Stimulated activated CD8-positive, alpha-beta memory T cell treated with anti-CD3 and anti-CD28 coated beads, Interleukin-12 subunit alpha, Interleukin-12 subunit beta, amount 100 ng/mL, for 24 hours (primary cell): ENCODE measurements at regions not wholly inside any gene's neighbourhood (a gene's known extent, or its start where the extent isn't known, plus 50 kb on each side); places are given as distances from the start of the nearest gene placed in this dataset.
"Not testable (repeated sequence)": the region's sequence is repeated elsewhere in the genome, so short reads cannot be mapped to it uniquely, and the experiment has no call there.

Experiments
- DNase-seq: peaks from one replicate; pipeline ENCODE4 v3.0.0-alpha.2; 2020; ENCODE audit errors: extremely low read depth

DNA sequence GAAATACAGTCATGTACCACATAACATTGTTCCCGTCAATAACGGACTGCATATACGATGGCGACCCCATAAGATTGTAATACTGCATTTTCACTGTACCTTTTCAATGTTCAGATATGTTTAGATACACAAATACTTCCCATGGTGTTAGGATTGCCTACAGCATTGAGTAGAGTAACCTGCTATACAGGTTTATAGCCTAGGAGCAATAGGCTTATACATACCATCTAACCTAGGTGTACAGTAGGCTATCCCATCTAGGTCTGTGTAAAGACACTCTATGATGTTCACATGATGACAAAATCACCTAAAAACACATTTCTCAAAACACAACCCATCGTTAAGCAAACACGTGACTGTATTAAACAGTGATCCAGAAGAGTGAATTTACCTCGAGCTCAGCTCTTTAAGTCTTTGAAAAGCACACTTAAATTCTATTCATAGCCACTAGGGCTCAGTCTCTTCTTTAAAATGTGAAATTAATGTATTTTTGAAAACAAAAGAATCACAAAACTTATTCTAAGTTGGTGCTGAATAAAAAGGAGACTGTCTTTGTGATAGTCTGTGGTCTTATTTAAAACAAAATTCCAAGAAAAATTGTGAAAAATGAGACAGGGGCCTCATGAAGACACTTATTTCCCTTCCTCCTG lies 239.1 kb upstream of the ARID2 start:
- DNase-seq, result no peak

DNA sequence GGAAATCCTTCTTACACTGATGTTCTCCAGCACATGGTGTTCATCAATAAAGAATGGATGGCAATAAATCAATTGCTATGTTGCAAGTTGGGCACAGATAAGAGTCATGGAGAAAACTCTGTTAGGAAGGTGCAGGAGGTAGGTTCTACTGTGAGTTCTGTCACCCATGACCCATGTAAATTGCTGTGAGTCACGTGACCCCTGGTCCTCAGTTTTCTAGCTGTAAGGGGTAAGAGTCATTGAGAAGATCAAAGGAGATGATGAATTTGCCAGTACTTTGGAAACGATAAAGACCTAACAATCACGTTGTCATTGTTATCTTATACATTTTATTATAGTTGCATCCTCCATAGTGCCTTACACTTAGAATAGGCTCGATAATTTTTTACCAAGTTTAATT lies 235.2 kb upstream of the ARID2 start:
- DNase-seq, result no peak

GRCh38 chr12:45498645-45499044 lies 230.9 kb upstream of the ARID2 start:
- no peak for DNase-seq

DNA sequence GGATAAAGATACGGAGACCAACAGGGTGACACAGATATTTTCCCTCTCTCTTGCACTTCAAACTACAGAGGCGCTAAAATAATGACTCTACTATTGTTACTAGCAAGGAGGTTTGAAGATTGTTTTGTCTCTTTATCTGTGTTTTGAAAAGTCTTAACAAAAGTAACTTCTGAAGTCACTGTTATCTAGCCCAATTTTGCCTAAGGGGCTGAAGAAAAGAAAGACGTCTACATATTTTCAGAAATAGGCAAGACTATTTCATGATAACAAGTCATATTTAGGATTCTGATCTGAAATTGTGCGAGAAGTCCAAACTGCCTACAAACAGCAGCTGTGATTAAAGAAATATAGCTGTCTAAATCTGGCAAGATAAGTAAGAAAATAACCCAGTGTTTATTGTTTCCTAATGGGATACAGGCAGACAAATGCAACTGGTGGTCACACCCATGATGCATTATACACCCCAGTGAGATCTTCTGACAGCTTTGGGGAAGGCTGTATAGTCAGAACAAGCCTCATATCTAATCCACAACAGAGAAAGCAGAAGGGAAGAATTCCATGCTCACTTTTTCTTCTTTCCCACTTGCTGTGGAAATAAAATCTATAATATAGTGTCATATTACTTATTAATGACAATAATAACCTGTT lies 226.9 kb upstream of the ARID2 start:
- DNase-seq, result no peak

- DNase-seq, result no peak
Observed at GRCh38 chr12:45503899-45504298, 225.6 kb upstream of the ARID2 start.

- no peak for DNase-seq
Observed at GRCh38 chr12:45504316-45505010, 225.0 kb upstream of the ARID2 start.

DNA sequence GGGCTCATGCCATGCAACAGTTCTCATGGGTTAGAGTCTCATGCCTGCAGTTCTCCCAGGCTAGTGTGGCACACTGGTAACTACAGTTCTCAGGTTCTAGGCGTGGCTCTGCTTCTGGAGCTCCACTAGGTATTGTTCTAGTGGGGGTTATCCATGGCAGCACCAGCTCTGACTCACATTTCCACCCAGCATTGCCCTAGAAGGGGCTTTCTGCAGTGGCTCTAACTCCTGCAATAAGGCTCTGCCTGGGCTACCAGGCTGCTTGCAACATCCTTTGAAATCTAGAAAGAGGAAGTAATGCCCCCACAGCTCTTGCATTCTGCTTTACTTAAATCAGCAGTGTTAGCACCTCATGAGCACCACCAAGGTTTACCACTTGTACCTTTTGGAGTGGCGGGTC lies 220.3 kb upstream of the ARID2 start:
- DNase-seq, result no peak

- no peak for DNase-seq
Observed at GRCh38 chr12:45509621-45510020, 219.9 kb upstream of the ARID2 start.

DNA sequence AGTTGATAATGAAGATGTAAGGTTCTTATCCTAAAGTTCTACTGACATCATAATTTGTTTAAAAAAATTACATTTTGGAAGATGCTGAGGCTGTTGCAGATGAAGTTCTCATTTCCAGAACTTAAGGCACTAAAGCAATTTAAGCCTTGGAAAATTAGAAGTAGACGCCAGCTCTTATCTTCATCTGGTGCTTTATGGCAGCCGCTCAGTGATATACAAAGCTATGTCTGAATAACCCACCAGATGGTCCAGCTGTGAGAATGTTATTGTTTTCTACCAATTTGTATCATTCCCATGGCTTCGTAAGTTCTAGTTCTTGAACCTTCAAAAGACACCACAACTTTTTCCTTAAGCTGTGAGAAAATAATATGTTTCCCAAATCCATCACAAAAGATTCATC lies 212.1 kb upstream of the ARID2 start:
- DNase-seq, result no peak

DNA sequence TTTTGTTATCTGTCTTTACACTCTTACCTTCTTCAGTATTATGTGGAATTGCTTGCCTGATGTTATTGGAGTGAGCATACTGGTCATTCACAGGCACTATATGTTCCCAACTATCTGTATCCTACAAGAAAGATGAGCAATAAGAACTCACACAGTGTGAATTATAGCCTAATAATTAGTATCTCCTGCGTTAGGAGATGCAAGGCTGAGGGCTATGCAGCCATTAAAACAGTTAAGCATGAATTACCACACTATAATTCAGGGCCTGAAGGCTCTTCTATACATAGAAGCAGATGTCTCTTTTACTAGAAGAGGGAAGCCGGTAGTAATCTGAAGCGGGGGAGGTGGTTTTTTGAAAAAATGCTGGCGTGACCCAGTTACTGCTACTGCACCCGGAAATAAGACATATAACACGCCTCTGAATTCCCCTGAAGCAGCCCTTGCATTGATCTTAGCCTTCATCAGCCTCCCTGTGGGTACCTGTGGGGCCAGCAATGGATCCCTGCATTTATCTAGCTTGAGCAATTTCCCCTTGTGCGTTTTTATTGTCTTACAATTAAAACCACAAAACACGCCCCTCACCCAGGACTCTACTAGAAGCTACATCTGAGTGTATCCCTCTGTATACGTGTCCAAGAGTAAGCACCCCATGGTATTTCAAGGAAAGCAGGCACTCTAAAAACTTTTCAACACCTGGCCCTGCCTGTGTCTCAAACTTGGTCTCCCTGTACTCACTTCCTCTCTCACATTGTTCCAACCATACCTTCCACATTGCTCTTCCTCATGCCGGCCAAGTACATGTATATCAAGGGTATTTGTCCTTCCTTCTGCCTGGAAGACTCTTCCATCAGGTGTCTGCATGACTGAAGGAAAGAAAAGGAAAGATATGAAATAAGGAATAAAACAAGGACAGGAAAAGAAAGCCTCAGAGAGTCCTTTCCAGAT lies 210.9 kb upstream of the ARID2 start:
- no peak for DNase-seq

DNA sequence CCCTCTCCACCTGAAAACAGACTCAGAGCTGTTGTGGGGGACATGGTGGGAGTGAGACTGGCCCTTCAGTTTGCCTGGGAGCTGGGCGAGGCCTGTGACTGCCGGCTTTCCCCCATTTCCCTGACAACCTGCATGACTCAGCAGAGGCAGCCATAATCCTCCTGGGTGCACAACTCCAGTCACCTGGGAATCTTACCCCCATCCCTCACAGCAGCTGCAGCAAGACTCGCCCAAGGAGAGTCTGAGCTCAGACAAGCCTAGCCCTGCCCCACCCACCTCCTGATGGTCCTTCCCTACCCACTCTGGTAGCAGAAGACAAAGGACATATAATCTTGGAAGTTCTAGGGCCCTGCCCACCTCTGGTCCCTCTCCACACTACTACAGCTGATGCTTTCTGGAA lies 207.3 kb upstream of the ARID2 start:
- no peak for DNase-seq

DNA sequence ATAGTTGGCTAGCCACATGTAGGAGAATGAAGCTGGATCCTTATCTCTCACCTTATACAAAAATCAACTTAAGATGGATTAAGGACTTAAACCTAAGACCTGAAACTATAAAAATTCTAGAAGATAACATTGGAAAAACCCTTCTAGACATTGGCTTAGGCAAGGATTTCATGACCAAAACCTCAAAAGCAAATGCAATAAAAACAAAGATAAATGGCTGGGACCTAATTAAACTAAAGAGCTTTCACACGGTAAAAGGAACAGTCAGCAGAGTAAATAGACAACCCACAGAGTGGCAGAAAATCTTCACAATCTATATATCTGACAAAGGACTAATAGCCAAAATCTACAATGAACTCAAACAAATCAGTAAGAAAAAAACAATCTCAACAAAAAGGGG lies 202.7 kb upstream of the ARID2 start:
- not testable (repeated sequence) for DNase-seq

- DNase-seq, result no peak
Observed at GRCh38 chr12:45532113-45532512, 197.4 kb upstream of the ARID2 start.

DNA sequence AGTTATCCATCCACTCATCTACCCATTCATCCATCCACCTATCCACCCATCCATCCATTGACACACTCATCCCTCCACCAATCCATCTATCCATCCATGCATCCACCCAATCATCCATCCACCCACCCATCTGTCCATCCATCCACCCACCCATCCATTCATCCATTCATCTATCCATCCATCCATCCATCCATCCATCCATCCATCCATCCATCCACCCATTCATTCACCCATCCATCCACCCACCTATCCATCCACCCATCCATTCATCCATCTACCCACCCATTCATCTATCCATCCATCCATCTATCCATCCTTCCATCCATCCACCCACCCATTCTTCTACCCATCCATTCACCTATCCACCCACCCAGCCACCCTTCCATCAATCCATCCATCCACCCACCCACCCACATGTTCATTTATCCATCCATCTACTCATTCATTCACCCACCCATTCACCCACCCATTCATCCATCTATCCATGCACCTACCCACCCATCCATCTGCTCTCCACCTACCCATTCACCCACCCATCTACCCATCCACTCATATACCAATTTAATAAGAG lies 193.8 kb upstream of the ARID2 start:
- DNase-seq, result no peak

- DNase-seq, result no peak
Observed at GRCh38 chr12:45536284-45536683, 193.2 kb upstream of the ARID2 start.

DNA sequence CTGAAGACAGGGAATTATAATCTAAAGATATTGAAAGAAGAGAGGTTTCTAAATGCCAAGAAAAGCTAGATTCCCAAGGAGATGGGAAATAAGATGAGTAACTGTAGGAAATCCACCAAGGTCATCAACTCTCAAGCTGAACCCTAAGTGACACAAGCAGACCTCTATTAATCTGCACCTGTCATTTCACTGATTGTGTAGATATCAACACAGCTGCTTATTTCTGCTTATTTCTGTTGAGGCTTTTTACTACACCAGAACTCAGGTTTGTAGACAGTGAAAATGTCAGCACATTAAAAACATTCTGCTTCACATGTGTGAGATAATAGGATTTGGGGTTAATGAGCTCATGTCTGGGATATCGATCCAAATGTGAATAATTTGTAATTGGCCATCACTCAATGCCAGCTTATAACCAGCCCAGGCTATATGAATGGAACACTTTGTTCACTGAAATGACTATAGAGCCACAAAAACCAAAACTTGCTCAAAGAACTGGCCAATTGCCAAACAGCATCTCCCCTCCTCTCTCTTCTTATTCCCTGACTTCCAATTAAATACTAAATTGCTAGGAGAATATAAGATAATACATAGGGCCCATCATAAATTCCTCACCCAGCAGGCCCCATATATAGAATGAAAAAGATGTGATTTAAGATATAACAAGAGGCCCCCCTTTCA lies 188.7 kb upstream of the ARID2 start:
- no peak for DNase-seq

DNA sequence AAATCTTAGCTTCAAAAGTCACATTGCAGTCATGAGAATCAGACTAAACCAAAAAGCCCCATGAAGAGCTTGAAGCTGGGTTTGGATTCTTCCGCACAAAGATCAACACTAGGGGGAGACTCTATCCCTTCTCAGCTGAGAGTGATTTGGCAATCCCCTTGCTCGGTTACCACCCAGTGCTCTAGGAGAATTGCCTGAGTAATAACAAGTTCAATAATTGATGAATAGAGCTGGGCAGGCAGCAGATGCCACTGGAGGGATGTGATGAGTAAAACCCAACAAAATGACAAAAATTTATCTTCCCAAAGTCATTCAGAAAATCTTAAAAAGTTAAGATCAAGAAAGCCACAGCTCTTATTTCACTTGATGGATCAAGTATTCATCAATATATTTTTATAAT lies 185.6 kb upstream of the ARID2 start:
- DNase-seq, result peak; percentile 5

GRCh38 chr12:45546545-45546944 lies 183.0 kb upstream of the ARID2 start:
- no peak for DNase-seq

- DNase-seq, result no peak
Observed at GRCh38 chr12:45547132-45547531, 182.4 kb upstream of the ARID2 start.

- DNase-seq, result no peak
Observed at GRCh38 chr12:45547822-45548221, 181.7 kb upstream of the ARID2 start.

DNA sequence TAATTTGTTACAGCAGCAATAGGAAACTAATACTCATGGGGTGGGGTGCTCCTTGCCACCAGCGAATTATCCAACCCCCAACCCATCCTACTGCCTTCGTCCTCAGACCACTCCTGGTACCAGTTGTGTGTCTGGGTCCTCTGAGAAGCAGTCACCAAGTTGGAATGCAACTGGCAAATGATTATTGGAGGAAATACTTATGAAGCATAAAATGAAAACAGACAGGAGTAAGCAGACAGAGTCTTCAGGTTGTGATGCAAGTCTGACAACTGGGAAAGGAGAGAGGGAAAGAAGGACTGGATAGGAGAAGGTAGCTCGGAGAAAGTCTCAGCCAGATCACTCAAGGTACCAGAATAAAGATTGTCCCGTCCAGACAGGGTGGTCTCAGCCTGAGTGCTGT lies 181.1 kb upstream of the ARID2 start:
- DNase-seq, result no peak
